HG02588 (cell line): ENCODE measurements at regions not wholly inside any gene's neighbourhood (a gene's known extent, or its start where the extent isn't known, plus 50 kb on each side); places are given as distances from the start of the nearest gene placed in this dataset.
"Not testable (repeated sequence)": the region's sequence is repeated elsewhere in the genome, so short reads cannot be mapped to it uniquely, and the experiment has no call there.

Experiments
- ATAC-seq: cut with Tn5 transposase; IDR thresholded peaks from one replicate; pipeline ENCODE4 v1.9.1; 2021; ENCODE audit warnings: mild to moderate bottlenecking, moderate library complexity; ENCODE audit not compliant: unreplicated experiment

GRCh38 chr4:13981499-13981898, 354.0 kb upstream of the BOD1L1 start:
- ATAC-seq, result no peak

GRCh38 chr4:13982010-13982409, 354.5 kb upstream of the BOD1L1 start:
- no peak for ATAC-seq

- ATAC-seq, result no peak
Measured at GRCh38 chr4:13983189-13983790, 355.8 kb upstream of the BOD1L1 start.

- ATAC-seq, result no peak
Measured at GRCh38 chr4:13984991-13985800, 357.7 kb upstream of the BOD1L1 start.

- no peak for ATAC-seq
Measured at GRCh38 chr4:13985837-13986236, 358.3 kb upstream of the BOD1L1 start.

DNA sequence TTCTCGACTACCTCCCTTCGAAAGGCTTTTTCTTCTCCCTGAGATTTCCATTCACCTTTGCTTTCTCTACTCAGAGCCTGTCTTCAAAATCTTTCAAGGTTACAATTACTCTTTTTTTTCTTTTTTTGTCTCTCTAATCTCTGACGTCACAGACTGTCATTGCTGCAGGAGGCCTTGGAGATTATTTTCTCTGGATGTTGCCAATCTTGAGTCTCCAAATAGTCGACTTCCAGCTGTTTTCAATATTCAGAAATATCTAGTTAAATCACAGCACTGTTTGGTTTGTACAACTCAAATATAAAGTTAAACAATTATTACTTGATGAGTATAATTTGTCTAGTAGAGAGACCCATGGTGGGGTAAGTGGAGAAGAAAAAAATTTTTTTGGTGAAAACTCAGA, 359.0 kb upstream of the BOD1L1 start:
- ATAC-seq, result no peak

DNA sequence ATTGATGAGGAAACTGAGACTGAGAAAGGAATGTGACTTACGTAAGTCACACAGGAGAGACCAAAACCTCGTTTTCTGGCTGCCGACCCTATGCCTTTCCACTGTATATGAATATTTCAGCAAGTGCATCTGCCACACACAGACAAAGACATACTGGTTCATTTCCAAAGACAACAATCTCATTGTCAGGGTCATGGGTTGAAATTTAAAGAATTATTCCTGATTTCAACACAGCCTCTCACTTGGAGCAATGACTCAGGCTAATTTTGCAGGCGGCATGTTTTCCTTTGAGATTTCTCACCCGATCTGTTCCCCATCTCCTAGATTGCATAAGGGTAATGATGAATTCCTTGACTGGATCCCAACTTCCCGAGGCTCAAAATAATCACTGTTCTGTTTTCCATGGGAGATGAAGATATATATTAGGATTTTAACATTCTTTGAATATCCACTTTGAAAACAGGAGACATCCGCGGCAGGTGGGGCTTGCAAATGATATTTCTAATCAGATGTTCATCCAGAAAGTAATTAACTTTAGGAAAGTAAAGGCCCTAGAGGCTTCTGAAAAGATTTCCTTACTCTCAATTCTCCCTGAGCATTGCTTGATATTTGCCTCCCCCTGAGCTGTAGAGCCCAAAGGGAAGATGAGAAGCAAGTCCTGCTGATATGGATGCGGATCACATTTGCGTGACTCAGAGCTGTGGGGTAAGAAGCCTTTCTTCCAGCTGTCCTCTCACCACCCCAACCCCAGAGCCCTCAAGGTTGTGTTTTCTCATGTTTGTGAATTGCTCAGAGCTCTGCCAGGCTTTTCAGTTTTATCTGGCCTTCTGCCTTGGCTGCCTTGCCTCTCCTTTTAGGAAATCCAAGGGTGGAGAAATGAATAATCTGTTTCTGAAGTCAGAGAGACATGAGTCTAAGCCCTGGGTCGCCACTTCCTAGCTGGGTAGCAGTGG, 361.1 kb upstream of the BOD1L1 start:
- ATAC-seq, result no peak

GRCh38 chr4:13989501-13989900, 362.0 kb upstream of the BOD1L1 start:
- no peak for ATAC-seq

GRCh38 chr4:13990596-13991589, 363.4 kb upstream of the BOD1L1 start:
- no peak for ATAC-seq

DNA sequence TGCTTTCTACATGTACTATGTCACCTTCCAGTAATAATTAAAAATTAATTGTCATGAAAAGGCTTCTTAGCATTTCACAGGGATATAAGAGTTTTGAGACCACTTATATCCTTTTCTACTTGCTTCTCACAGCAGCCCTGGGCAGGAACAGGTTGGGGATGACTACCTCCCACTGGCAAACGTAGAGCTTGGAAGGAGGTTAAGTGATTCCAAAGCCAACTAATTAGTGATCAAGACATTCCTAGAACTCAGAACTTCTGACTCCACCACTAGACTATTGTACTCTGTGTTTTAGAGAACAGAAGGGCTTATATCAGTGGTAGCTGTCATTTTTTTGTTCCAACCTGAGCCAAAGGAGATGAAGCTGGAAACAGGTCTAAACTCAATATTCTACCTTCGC, 364.5 kb upstream of the BOD1L1 start:
- no peak for ATAC-seq

GRCh38 chr4:13992975-13993520, 365.5 kb upstream of the BOD1L1 start:
- ATAC-seq, result no peak

DNA sequence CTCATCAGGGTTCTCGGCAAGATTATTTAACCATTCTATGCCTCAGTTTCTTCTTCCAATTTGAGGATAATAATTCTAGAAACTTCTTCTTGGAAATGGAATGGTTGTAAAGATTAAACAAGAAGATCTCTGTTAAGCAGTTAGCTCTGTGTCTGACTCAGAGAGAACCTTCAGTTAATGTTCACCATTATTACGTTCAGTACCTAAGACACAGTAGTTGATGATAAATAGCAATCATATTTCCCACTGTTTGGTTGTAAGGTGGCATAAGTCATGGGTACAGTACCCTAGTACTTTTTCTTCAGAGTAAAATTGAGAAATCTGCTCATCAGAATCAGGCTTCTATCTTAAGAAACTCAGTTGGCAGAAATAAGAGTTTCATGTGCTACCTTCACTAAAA, 366.5 kb upstream of the BOD1L1 start:
- ATAC-seq, result no peak

DNA sequence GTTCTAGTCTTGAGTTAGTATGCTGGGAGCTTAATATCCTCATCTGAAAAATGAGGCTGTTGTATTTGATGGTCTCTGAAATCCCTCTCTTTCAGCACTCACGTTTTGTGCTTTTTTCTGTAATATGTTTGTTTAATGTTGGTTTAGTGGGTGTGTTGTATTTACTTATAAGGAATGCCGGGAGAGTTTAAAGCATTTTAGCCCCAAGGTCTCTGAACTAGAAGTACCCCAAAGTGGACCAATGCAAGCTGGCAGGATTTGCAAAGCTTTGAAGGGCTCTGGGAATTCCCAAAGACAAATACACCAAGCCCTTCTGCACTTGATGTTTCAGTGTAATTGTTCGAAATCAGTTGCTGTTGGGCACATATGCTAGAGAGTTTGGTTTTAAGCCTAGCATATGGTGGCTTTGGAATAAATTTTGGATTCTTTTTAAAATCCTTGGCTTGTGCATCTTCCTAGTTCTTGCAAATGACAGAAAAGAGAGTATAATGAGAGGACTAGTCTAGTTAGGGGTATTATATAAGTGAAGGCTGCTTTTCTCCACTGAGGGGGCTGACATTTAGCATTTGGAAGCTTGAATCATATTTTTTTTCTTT, 371.4 kb upstream of the BOD1L1 start:
- ATAC-seq, result no peak

GRCh38 chr4:14000091-14000814, 372.7 kb upstream of the BOD1L1 start:
- ATAC-seq, result no peak

GRCh38 chr4:14002331-14002730, 374.8 kb upstream of the BOD1L1 start:
- ATAC-seq, result not testable (repeated sequence)

- ATAC-seq, result no peak
Measured at GRCh38 chr4:14008494-14008893, 381.0 kb upstream of the BOD1L1 start.

DNA sequence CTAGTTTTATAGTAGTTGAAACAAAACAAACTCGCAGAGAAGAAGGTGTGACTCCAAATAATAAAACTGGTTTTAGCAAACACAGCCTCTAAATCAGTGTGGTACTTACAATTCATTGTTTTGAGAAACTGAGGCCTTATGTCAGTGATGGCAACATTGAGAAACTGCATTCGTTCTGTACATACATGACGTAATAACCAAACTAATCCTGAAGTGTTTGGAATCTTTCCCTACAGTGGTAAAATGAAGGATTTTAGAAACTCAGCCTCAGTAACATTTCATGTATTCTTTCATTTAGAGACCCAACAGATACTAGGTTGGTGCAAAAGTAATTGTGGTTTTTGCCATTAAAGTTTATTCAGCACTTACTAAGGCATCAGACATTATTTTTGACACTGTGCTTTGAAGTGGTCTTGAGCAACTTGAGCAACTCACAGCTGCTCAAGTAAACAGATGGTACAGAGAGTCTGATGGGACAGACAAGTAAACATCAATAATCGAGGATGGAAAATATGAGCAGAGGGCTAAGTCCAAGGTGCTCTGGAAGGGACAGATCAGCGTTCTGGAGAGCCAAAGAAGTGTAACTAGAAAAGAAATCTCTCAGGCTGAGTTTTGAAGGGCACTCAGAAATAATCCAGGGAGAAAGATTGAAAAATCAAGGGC, 390.8 kb upstream of the BOD1L1 start:
- no peak for ATAC-seq

DNA sequence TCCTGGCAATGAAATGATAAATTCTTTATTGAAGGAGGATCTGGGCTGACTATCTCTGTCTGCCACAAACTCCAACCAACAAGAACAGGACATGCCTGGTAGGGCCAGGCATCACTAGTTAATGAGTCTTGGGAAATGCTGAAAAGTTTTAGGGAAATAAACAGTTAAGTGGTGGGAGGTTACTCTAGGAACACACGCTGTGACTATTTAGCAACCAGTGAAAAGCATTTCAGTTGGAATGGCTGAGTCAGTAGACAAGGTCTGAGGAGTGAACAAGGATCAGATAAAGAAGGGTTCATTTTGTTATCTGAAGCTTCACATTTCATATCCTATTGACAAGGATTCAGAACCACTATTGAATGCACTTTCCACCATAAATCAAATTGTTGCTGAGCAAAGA, 394.9 kb upstream of the BOD1L1 start:
- ATAC-seq, result no peak
